ENCODE measurements at regions not wholly inside any gene's neighbourhood (a gene's known extent, or its start where the extent isn't known, plus 50 kb on each side); places are given as distances from the start of the nearest gene placed in this dataset.

GRCh38 chr22:48557473-48557872 is 1270.2 kb downstream of the BRD1 start:
- H3K9me3 Mint-ChIP-seq: peaks cover 2% of the 10 kb centered on the region
- ATAC-seq (ENCODE audit: low read depth): no peak

GRCh38 chr22:48556751-48557150 is 1270.9 kb downstream of the BRD1 start:
- no peak overlapping the region for H3K4me3 Mint-ChIP-seq
- ATAC-seq (ENCODE audit: low read depth): no peak
- H3K27ac Mint-ChIP-seq: no peak overlapping the region
- no peak for DNase-seq (ENCODE audit: low spot score in 2 of 2)
- H3K4me1 Mint-ChIP-seq: no peaks in the 10 kb centered on the region
- H3K9me3 Mint-ChIP-seq: peaks cover 2% of the 10 kb centered on the region
- H3K36me3 Mint-ChIP-seq: no peaks in the 10 kb centered on the region
- H3K27me3 Mint-ChIP-seq: no peaks in the 10 kb centered on the region

More at GRCh38 chr22:48557473-48557872, 1270.2 kb downstream of the BRD1 start:
- Mint-ChIP-seq H3K27ac (no peak overlapping the region), H3K27me3 (no peaks in the 10 kb centered on the region), H3K4me1 (no peaks in the 10 kb centered on the region), H3K4me3 (no peak overlapping the region), H3K36me3 (no peaks in the 10 kb centered on the region)
- no peak for DNase-seq (ENCODE audit: low spot score in 2 of 2)

- peaks cover 2% of the 10 kb centered on the region for H3K9me3 Mint-ChIP-seq
- no peak overlapping the region for H3K27ac Mint-ChIP-seq
- no peak overlapping the region for H3K4me3 Mint-ChIP-seq
- H3K4me1 Mint-ChIP-seq: no peaks in the 10 kb centered on the region
- ATAC-seq (ENCODE audit: low read depth) (no peak), DNase-seq (ENCODE audit: low spot score in 2 of 2) (no peak)
- no peaks in the 10 kb centered on the region for H3K36me3 Mint-ChIP-seq
- H3K27me3 Mint-ChIP-seq: no peaks in the 10 kb centered on the region
Measured at GRCh38 chr22:48556222-48556621, 1271.5 kb downstream of the BRD1 start.

GRCh38 chr22:48555606-48556005 is 1272.1 kb downstream of the BRD1 start:
- no peak overlapping the region for H3K4me3 Mint-ChIP-seq
- H3K4me1 Mint-ChIP-seq: no peaks in the 10 kb centered on the region
- H3K36me3 Mint-ChIP-seq: no peaks in the 10 kb centered on the region
- H3K27ac Mint-ChIP-seq: no peak overlapping the region
- no peak for ATAC-seq (ENCODE audit: low read depth)
- no peaks in the 10 kb centered on the region for H3K27me3 Mint-ChIP-seq
- no peak for DNase-seq (ENCODE audit: low spot score in 2 of 2)
- H3K9me3 Mint-ChIP-seq: peaks cover 2% of the 10 kb centered on the region

- no peak for DNase-seq (ENCODE audit: low spot score in 2 of 2)
- H3K36me3 Mint-ChIP-seq: no peaks in the 10 kb centered on the region
- no peak for ATAC-seq (ENCODE audit: low read depth)
- no peaks in the 10 kb centered on the region for H3K4me1 Mint-ChIP-seq
- no peak overlapping the region for H3K27ac Mint-ChIP-seq
- H3K4me3 Mint-ChIP-seq: no peak overlapping the region
- peaks cover 2% of the 10 kb centered on the region for H3K9me3 Mint-ChIP-seq
- no peaks in the 10 kb centered on the region for H3K27me3 Mint-ChIP-seq
Measured at GRCh38 chr22:48554893-48555572, 1272.6 kb downstream of the BRD1 start.

GRCh38 chr22:48553694-48554308 is 1273.9 kb downstream of the BRD1 start:
- no peaks in the 10 kb centered on the region for H3K27me3 Mint-ChIP-seq
- H3K9me3 Mint-ChIP-seq: peaks cover 2% of the 10 kb centered on the region
- ATAC-seq (ENCODE audit: low read depth) (no peak), DNase-seq (ENCODE audit: low spot score in 2 of 2) (no peak)
- no peak overlapping the region for H3K27ac Mint-ChIP-seq
- no peaks in the 10 kb centered on the region for H3K4me1 Mint-ChIP-seq
- no peaks in the 10 kb centered on the region for H3K36me3 Mint-ChIP-seq
- H3K4me3 Mint-ChIP-seq: no peak overlapping the region

GRCh38 chr22:48553119-48553518 is 1274.6 kb downstream of the BRD1 start:
- Mint-ChIP-seq H3K4me1 (no peaks in the 10 kb centered on the region), H3K27ac (no peak overlapping the region), H3K4me3 (no peak overlapping the region), H3K36me3 (no peaks in the 10 kb centered on the region), H3K27me3 (no peaks in the 10 kb centered on the region), H3K9me3 (peaks cover 2% of the 10 kb centered on the region)
- DNase-seq (ENCODE audit: low spot score in 2 of 2) (no peak), ATAC-seq (ENCODE audit: low read depth) (no peak)

GRCh38 chr22:48551716-48552268 is 1275.9 kb downstream of the BRD1 start:
- ATAC-seq (ENCODE audit: low read depth) (no peak), DNase-seq (ENCODE audit: low spot score in 2 of 2) (no peak)
- H3K27ac Mint-ChIP-seq: no peak overlapping the region
- no peaks in the 10 kb centered on the region for H3K4me1 Mint-ChIP-seq
- H3K27me3 Mint-ChIP-seq: no peaks in the 10 kb centered on the region
- no peak overlapping the region for H3K4me3 Mint-ChIP-seq
- no peaks in the 10 kb centered on the region for H3K36me3 Mint-ChIP-seq
- peaks cover 2% of the 10 kb centered on the region for H3K9me3 Mint-ChIP-seq

GRCh38 chr22:48551061-48551460 is 1276.6 kb downstream of the BRD1 start:
- H3K4me1 Mint-ChIP-seq: no peaks in the 10 kb centered on the region
- no peak for ATAC-seq (ENCODE audit: low read depth)
- H3K36me3 Mint-ChIP-seq: no peaks in the 10 kb centered on the region
- H3K27me3 Mint-ChIP-seq: no peaks in the 10 kb centered on the region
- no peak for DNase-seq (ENCODE audit: low spot score in 2 of 2)
- H3K9me3 Mint-ChIP-seq: no peaks in the 10 kb centered on the region
- no peak overlapping the region for H3K27ac Mint-ChIP-seq
- H3K4me3 Mint-ChIP-seq: no peak overlapping the region

- H3K4me3 Mint-ChIP-seq: no peak overlapping the region
- H3K36me3 Mint-ChIP-seq: no peaks in the 10 kb centered on the region
Measured at GRCh38 chr22:48548391-48548790, 1279.3 kb downstream of the BRD1 start.

GRCh38 chr22:48547971-48548370 is 1279.7 kb downstream of the BRD1 start:
- no peaks in the 10 kb centered on the region for H3K9me3 Mint-ChIP-seq
- DNase-seq (ENCODE audit: low spot score in 2 of 2) (no peak), ATAC-seq (ENCODE audit: low read depth) (no peak)
- no peaks in the 10 kb centered on the region for H3K4me1 Mint-ChIP-seq
- H3K4me3 Mint-ChIP-seq: no peak overlapping the region
- H3K27me3 Mint-ChIP-seq: no peaks in the 10 kb centered on the region
- no peaks in the 10 kb centered on the region for H3K36me3 Mint-ChIP-seq
- H3K27ac Mint-ChIP-seq: no peak overlapping the region

More at GRCh38 chr22:48548391-48548790, 1279.3 kb downstream of the BRD1 start:
- no peaks in the 10 kb centered on the region for H3K27me3 Mint-ChIP-seq
- no peaks in the 10 kb centered on the region for H3K4me1 Mint-ChIP-seq
- no peak for ATAC-seq (ENCODE audit: low read depth)
- H3K27ac Mint-ChIP-seq: no peak overlapping the region
- no peak for DNase-seq (ENCODE audit: low spot score in 2 of 2)
- H3K9me3 Mint-ChIP-seq: no peaks in the 10 kb centered on the region

GRCh38 chr22:48546653-48547424 is 1280.8 kb downstream of the BRD1 start:
- H3K9me3 Mint-ChIP-seq: peaks cover 7% of the 10 kb centered on the region
- H3K36me3 Mint-ChIP-seq: no peaks in the 10 kb centered on the region
- no peak overlapping the region for H3K4me3 Mint-ChIP-seq
- DNase-seq (ENCODE audit: low spot score in 2 of 2) (no peak), ATAC-seq (ENCODE audit: low read depth) (no peak)
- no peak overlapping the region for H3K27ac Mint-ChIP-seq
- peaks cover 3% of the 10 kb centered on the region for H3K27me3 Mint-ChIP-seq
- peaks cover 5% of the 10 kb centered on the region for H3K4me1 Mint-ChIP-seq

- no peak overlapping the region for H3K4me3 Mint-ChIP-seq
Measured at GRCh38 chr22:48545987-48546386, 1281.7 kb downstream of the BRD1 start.

GRCh38 chr22:48541401-48542098 is 1286.1 kb downstream of the BRD1 start:
- no peak overlapping the region for H3K27ac Mint-ChIP-seq
- peaks cover 3% of the 10 kb centered on the region for H3K27me3 Mint-ChIP-seq
- no peak for DNase-seq (ENCODE audit: low spot score in 2 of 2)
- peaks cover 5% of the 10 kb centered on the region for H3K4me1 Mint-ChIP-seq
- no peak for ATAC-seq (ENCODE audit: low read depth)
- H3K9me3 Mint-ChIP-seq: peaks cover 7% of the 10 kb centered on the region
- no peak overlapping the region for H3K4me3 Mint-ChIP-seq
- H3K36me3 Mint-ChIP-seq: no peaks in the 10 kb centered on the region

More at GRCh38 chr22:48545987-48546386, 1281.7 kb downstream of the BRD1 start:
- ATAC-seq (ENCODE audit: low read depth) (no peak), DNase-seq (ENCODE audit: low spot score in 2 of 2) (no peak)
- peaks cover 5% of the 10 kb centered on the region for H3K4me1 Mint-ChIP-seq
- peaks cover 7% of the 10 kb centered on the region for H3K9me3 Mint-ChIP-seq
- H3K27ac Mint-ChIP-seq: no peak overlapping the region
- peaks cover 3% of the 10 kb centered on the region for H3K27me3 Mint-ChIP-seq
- no peaks in the 10 kb centered on the region for H3K36me3 Mint-ChIP-seq
